ENCODE measurements at regions not wholly inside any gene's neighbourhood (a gene's known extent, or its start where the extent isn't known, plus 50 kb on each side); places are given as distances from the start of the nearest gene placed in this dataset.

- Mint-ChIP-seq H3K27me3 (no peaks in the 10 kb centered on the region), H3K27ac (no peak overlapping the region), H3K9me3 (ENCODE audit: insufficient read depth) (no peaks in the 10 kb centered on the region), H3K4me3 (no peak overlapping the region), H3K4me1 (peaks cover 7% of the 10 kb centered on the region)
- H4K20me1 ChIP-seq (ENCODE audit: control insufficient read depth, insufficient read depth, low read length, poor library complexity, severe bottlenecking), result no peaks in the 10 kb centered on the region
- CTCF ChIA-PET, result interaction anchor here (1.1 to 1.2 kb wide), 2 partner anchors 13 to 21 kb away, joined by 3 read pairs; no protein-coding TSS in a partner anchor
- no peak for ATAC-seq (ENCODE audit: low read depth)
- no peak overlapping the region for H3K27ac ChIP-seq (ENCODE audit: low read length in 2 of 2)
- H3K36me3 ChIP-seq (replicated peaks in 1 of 2; ENCODE audit: control extremely low read depth in 1 of 2, control insufficient read depth in 1 of 2, extremely low read depth in 1 of 2, insufficient read depth in 2 of 2, low read length in 1 of 2), result no peaks in the 10 kb centered on the region
- H3K9me3 ChIP-seq (ENCODE audit: control extremely low read depth in 1 of 3, control insufficient read depth in 2 of 3, insufficient read depth in 1 of 3, low read length in 2 of 3), result no peaks in the 10 kb centered on the region
- no peak for DNase-seq
- no peaks in the 10 kb centered on the region for H3K27me3 ChIP-seq (replicated peaks in 1 of 4; ENCODE audit: control extremely low read depth in 1 of 4, control insufficient read depth in 3 of 4, insufficient read depth in 4 of 4, low read length in 3 of 4)
- H3K79me2 ChIP-seq (ENCODE audit: control insufficient read depth, insufficient read depth, low read length), result no peaks in the 10 kb centered on the region
- peaks cover 5 to 7% of the 10 kb centered on the region in 2 donors for H3K4me1 ChIP-seq (ENCODE audit: control insufficient read depth in 2 of 2, insufficient read depth in 2 of 2, low read length in 2 of 2)
- no peak overlapping the region for H2AFZ ChIP-seq (ENCODE audit: insufficient read depth, low read depth, low read length, poor library complexity, severe bottlenecking)
- no peak overlapping the region for H3K9ac ChIP-seq (ENCODE audit: low read length)
- POLR2A ChIA-PET, result no interaction called here
- intact Hi-C loops (cut with micrococcal nuclease), result no loop called here
- no peak overlapping the region for H3K4me2 ChIP-seq (replicated peaks; ENCODE audit: low read depth, low read length, poor library complexity, severe bottlenecking)
- H3K4me3 ChIP-seq (ENCODE audit: control extremely low read depth in 1 of 5, extremely low read depth in 1 of 5, insufficient read depth in 1 of 5, low read depth in 2 of 5, low read length in 4 of 5), result no peak overlapping the region
- TF ChIP-seq EZH2 (IDR thresholded peaks at IDR 0.05; ENCODE audit: borderline replicate concordance, insufficient read depth, low read depth, low read length, poor library complexity, severe bottlenecking) (no peak), CTCF (IDR thresholded peaks at IDR 0.05) (no peak)
Observed at GRCh38 chr12:91952916-91953315, 192.7 kb downstream of the BTG1 start.

- no peaks in the 10 kb centered on the region for H3K27me3 ChIP-seq (replicated peaks in 1 of 4; ENCODE audit: control extremely low read depth in 1 of 4, control insufficient read depth in 3 of 4, insufficient read depth in 4 of 4, low read length in 3 of 4)
- H3K36me3 ChIP-seq (replicated peaks in 1 of 2; ENCODE audit: control extremely low read depth in 1 of 2, control insufficient read depth in 1 of 2, extremely low read depth in 1 of 2, insufficient read depth in 2 of 2, low read length in 1 of 2), result no peaks in the 10 kb centered on the region
- peaks cover 5 to 14% of the 10 kb centered on the region in 2 donors for H3K4me1 ChIP-seq (ENCODE audit: control insufficient read depth in 2 of 2, insufficient read depth in 2 of 2, low read length in 2 of 2)
- no peak overlapping the region for H2AFZ ChIP-seq (ENCODE audit: insufficient read depth, low read depth, low read length, poor library complexity, severe bottlenecking)
- no peaks in the 10 kb centered on the region for H3K27me3 Mint-ChIP-seq
- no peaks in the 10 kb centered on the region for H3K9me3 Mint-ChIP-seq (ENCODE audit: insufficient read depth)
- intact Hi-C loops (cut with micrococcal nuclease), result no loop called here
- no peaks in the 10 kb centered on the region for H3K79me2 ChIP-seq (ENCODE audit: control insufficient read depth, insufficient read depth, low read length)
- H3K4me2 ChIP-seq (replicated peaks; ENCODE audit: low read depth, low read length, poor library complexity, severe bottlenecking), result no peak overlapping the region
- H3K4me3 Mint-ChIP-seq, result no peak overlapping the region
- H3K9ac ChIP-seq (ENCODE audit: low read length), result no peak overlapping the region
- H3K4me3 ChIP-seq (ENCODE audit: control extremely low read depth in 1 of 5, extremely low read depth in 1 of 5, insufficient read depth in 1 of 5, low read depth in 2 of 5, low read length in 4 of 5), result no peak overlapping the region
- WGBS (ENCODE audit: insufficient coverage), result 100% methylated on average over 4 of the region's 5 CpGs
- H3K4me1 Mint-ChIP-seq, result peaks cover 14% of the 10 kb centered on the region
- DNase-seq (no peak), ATAC-seq (ENCODE audit: low read depth) (no peak)
- no peak overlapping the region for H3K27ac Mint-ChIP-seq
- H3K9me3 ChIP-seq (ENCODE audit: control extremely low read depth in 1 of 3, control insufficient read depth in 2 of 3, insufficient read depth in 1 of 3, low read length in 2 of 3), result no peaks in the 10 kb centered on the region
- no peak for TF ChIP-seq CTCF (IDR thresholded peaks at IDR 0.05)
- POLR2A ChIA-PET, result no interaction called here
- H3K27ac ChIP-seq (ENCODE audit: low read length in 2 of 2), result no peak overlapping the region
- CTCF ChIA-PET, result interaction anchor here (1.5 kb wide), 1 partner anchor 140 kb away, joined by 4 read pairs; no protein-coding TSS in a partner anchor
- no peaks in the 10 kb centered on the region for H4K20me1 ChIP-seq (ENCODE audit: control insufficient read depth, insufficient read depth, low read length, poor library complexity, severe bottlenecking)
Observed at GRCh38 chr12:91951571-91951970, 194.1 kb downstream of the BTG1 start.
